ENCODE measurements at regions not wholly inside any gene's neighbourhood (a gene's known extent, or its start where the extent isn't known, plus 50 kb on each side); places are given as distances from the start of the nearest gene placed in this dataset.

DNA sequence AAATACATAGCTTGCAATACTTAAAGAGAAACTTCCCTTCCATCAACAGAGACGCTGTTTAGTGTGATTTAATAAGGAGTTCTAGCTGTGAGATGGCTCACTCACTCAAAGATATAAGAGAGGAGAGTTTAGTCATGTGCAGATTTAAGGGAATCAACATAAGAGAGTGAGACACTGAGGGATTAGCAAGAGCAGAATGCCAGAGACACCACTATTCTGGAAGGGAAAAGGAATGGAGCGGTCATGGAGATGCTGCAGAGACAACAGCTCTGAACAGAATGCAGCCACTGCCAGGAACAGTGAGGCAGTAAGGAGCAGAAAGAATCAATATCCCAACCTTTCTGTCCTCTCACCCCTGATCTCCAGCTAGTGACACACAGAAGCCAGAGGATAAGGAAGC, 248.8 kb downstream of the MBNL1 start:
- no peak for TF ChIP-seq CTCF (IDR thresholded peaks at IDR 0.05)
- TF ChIP-seq POLR2A (IDR thresholded peaks at IDR 0.05): no peak

Data from thyroid gland (tissue), 4 donors.